WI38 (cell line): ENCODE measurements at regions not wholly inside any gene's neighbourhood (a gene's known extent, or its start where the extent isn't known, plus 50 kb on each side); places are given as distances from the start of the nearest gene placed in this dataset.
"Not testable (repeated sequence)": the region's sequence is repeated elsewhere in the genome, so short reads cannot be mapped to it uniquely, and the experiment has no call there.

Experiments
- H3K4me3 ChIP-seq: 2 replicates; pipeline ENCODE4 v1.5.1; 2011; ENCODE audit warnings: low read depth, mild to moderate bottlenecking, control low read depth, low read length
- CTCF ChIP-seq: IDR thresholded peaks from 2 replicates; pipeline ENCODE4 v1.5.1; 2012; ENCODE audit warnings: low read depth, mild to moderate bottlenecking, control low read depth, low read length

GRCh38 chr12:30548203-30548602, 147.5 kb downstream of the IPO8 start:
- no peak for TF ChIP-seq CTCF
- no peak overlapping the region for H3K4me3 ChIP-seq

DNA sequence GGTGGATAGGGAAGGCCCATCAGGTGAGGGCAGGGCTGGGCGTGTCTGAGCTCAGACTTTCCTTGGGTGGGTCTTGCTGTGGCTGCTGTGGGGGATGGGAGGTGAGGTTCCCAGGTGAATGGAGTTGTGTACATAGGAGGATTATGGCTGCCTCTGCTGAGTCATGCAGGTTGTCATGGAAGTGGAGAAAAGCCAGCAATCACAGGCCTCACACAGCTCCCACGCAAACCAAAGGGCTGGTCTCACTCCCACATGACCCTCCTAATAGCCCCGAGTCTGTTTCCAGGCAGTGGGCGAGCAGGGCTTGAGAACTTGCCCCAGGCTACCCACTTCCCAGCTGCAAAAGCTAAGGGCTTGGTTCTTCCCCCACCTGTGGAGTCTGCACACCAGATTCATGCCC, 149.5 kb downstream of the IPO8 start:
- no peak overlapping the region for H3K4me3 ChIP-seq
- no peak for TF ChIP-seq CTCF

- H3K4me3 ChIP-seq, result not testable (repeated sequence)
These were observed 151.0 kb downstream of the IPO8 start for GRCh38 chr12:30544704-30545103.

- TF ChIP-seq CTCF, result no peak
These were observed 158.4 kb downstream of the IPO8 start for GRCh38 chr12:30537228-30537627.

GRCh38 chr12:30533558-30534265, 162.0 kb downstream of the IPO8 start:
- TF ChIP-seq CTCF, result no peak
- no peak overlapping the region for H3K4me3 ChIP-seq

More at GRCh38 chr12:30537228-30537627, 158.4 kb downstream of the IPO8 start:
- H3K4me3 ChIP-seq, result no peak overlapping the region

GRCh38 chr12:30531731-30532678, 163.7 kb downstream of the IPO8 start:
- H3K4me3 ChIP-seq, result no peak overlapping the region
- no peak for TF ChIP-seq CTCF

DNA sequence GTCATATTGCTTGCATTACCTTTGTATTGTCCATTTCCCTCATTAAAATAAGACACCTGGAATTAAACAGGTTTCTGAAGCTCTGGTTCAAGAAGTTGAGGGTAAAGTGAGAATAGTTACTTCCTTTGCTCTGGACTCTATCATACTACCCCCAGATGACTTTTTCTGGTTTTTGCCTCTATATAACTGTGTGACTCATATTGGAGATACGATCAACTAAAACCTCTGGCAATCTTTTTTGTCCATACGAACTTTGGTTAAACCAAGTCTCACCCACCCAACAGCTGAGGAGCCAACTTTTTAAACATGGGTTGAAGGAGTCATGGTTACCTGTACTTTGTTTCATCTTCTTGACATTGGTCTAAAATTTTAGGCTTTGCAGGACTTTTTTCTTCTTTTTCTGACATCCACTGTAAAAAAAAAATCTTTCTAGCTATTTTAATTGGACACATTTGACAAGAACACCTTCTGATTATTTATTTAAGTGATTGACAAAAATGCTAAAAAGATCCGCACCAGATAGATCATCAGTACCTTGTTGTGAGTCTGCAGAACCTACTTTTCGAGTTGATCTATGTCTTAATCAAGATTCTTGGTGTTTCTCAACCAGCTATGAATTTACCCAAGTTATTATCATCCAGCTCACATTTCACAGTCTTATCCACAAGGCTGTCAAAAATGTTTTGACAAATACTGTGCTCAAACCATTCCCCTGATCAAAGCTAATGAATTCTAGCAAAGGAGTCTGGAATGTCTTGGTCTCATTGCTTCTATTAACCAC, 166.0 kb downstream of the IPO8 start:
- H3K4me3 ChIP-seq, result no peak overlapping the region

More for the DNA sequence above, 166.0 kb downstream of the IPO8 start:
- no peak for TF ChIP-seq CTCF
